Muscle layer of colon (tissue), 2 donors: ENCODE measurements at regions not wholly inside any gene's neighbourhood (a gene's known extent, or its start where the extent isn't known, plus 50 kb on each side); places are given as distances from the start of the nearest gene placed in this dataset.

Experiments
- H3K27ac ChIP-seq: one replicate; pipeline ENCODE4 v1.7.0; 2013; ENCODE audit warnings: low read depth, mild to moderate bottlenecking, low read length, moderate library complexity
- H3K27me3 ChIP-seq, 2 donors: one replicate each; pipeline ENCODE4 v1.7.0; 2013; ENCODE audit warnings: low read length in 2 of 2, mild to moderate bottlenecking in 2 of 2; ENCODE audit not compliant: insufficient read depth in 2 of 2, control insufficient read depth in 1 of 2
- H3K36me3 ChIP-seq: one replicate; pipeline ENCODE4 v1.7.0; 2013; ENCODE audit warnings: mild to moderate bottlenecking, low read length; ENCODE audit not compliant: insufficient read depth
- H3K4me1 ChIP-seq: one replicate; pipeline ENCODE4 v1.7.0; 2013; ENCODE audit warnings: mild to moderate bottlenecking, low read length; ENCODE audit not compliant: insufficient read depth
- H3K4me3 ChIP-seq, 2 donors: one replicate each; pipeline ENCODE4 v1.7.0; 2013; ENCODE audit warnings: low read length in 2 of 2, low read depth in 1 of 2, mild to moderate bottlenecking in 1 of 2, moderate library complexity in 1 of 2
- H3K9ac ChIP-seq: one replicate; pipeline ENCODE4 v1.7.0; 2013; ENCODE audit warnings: low read length
- H3K9me3 ChIP-seq: one replicate; pipeline ENCODE4 v1.7.0; 2013; ENCODE audit warnings: mild to moderate bottlenecking, low read length
- donor health status: abdominal sarcoma.
- donor health status: Adenocarcinoma of cecum.

GRCh38 chr3:87175732-87176131, 51.4 kb upstream of the CHMP2B start:
- H3K27ac ChIP-seq, result no peak overlapping the region
- H3K9ac ChIP-seq, result no peak overlapping the region
- H3K36me3 ChIP-seq, result no peaks in the 10 kb centered on the region

DNA sequence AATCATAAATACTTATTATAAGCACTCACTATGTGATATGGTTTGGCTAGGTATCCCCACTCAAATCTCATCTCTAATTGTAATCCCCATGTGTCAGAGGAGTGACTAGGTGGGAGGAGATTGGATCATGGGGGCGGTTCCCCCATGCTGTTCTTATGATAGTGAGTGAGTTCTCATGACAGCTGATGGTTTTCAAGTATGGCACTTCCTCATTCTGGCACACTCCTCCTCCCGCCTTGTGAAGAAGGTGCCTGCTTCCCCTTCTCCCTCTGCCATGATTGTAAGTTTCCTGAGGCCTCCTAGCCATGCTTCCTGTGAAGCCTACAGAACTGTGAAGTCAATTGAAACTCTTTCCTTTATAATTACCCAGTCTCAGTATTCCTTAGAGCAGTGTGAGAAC, 53.3 kb upstream of the CHMP2B start:
- no peak overlapping the region for H3K27ac ChIP-seq
- no peak overlapping the region for H3K4me3 ChIP-seq
- H3K4me1 ChIP-seq, result no peaks in the 10 kb centered on the region
- H3K9ac ChIP-seq, result no peak overlapping the region
- H3K36me3 ChIP-seq, result no peaks in the 10 kb centered on the region
- H3K27me3 ChIP-seq, result no peaks in the 10 kb centered on the region
- H3K9me3 ChIP-seq, result no peaks in the 10 kb centered on the region

More at GRCh38 chr3:87175732-87176131, 51.4 kb upstream of the CHMP2B start:
- H3K9me3 ChIP-seq, result no peaks in the 10 kb centered on the region
- no peak overlapping the region for H3K4me3 ChIP-seq
- H3K4me1 ChIP-seq, result no peaks in the 10 kb centered on the region
- no peaks in the 10 kb centered on the region for H3K27me3 ChIP-seq

GRCh38 chr3:87173071-87173470, 54.0 kb upstream of the CHMP2B start:
- Histone ChIP-seq H3K27me3 (no peaks in the 10 kb centered on the region), H3K9ac (no peak overlapping the region), H3K27ac (no peak overlapping the region), H3K4me3 (no peak overlapping the region), H3K9me3 (no peaks in the 10 kb centered on the region), H3K4me1 (no peaks in the 10 kb centered on the region), H3K36me3 (no peaks in the 10 kb centered on the region)

GRCh38 chr3:87167628-87168456, 59.3 kb upstream of the CHMP2B start:
- H3K9me3 ChIP-seq, result no peaks in the 10 kb centered on the region
- H3K27ac ChIP-seq, result no peak overlapping the region
- no peaks in the 10 kb centered on the region for H3K4me1 ChIP-seq
- H3K4me3 ChIP-seq, result peak overlapping the region in 1 of 2 donors; percentile 49
- no peaks in the 10 kb centered on the region for H3K27me3 ChIP-seq
- no peaks in the 10 kb centered on the region for H3K36me3 ChIP-seq
- no peak overlapping the region for H3K9ac ChIP-seq

DNA sequence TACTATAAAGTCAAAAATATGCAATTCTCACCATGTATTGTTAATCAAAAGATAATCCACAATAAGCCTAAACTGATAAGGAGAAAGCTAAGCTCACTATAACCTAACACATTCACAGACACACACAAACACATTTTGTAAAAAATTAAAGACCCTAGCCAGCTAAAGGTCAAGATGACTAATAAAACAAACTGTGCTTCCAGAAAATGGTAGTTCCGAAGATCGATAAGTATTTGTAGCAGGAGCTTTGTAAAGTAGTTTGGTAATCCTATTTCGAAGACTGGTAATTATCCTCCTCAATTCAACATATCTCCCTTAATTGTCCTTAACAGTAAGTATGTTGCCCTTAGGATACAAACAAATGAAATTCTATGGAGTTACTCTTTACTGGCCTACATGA, 62.9 kb upstream of the CHMP2B start:
- Histone ChIP-seq H3K27ac (no peak overlapping the region), H3K9me3 (no peaks in the 10 kb centered on the region), H3K4me1 (no peaks in the 10 kb centered on the region), H3K36me3 (no peaks in the 10 kb centered on the region), H3K27me3 (no peaks in the 10 kb centered on the region), H3K9ac (no peak overlapping the region), H3K4me3 (no peak overlapping the region)

- Histone ChIP-seq H3K9ac (no peak overlapping the region), H3K36me3 (no peaks in the 10 kb centered on the region), H3K4me3 (no peak overlapping the region), H3K27ac (no peak overlapping the region), H3K27me3 (no peaks in the 10 kb centered on the region), H3K9me3 (no peaks in the 10 kb centered on the region), H3K4me1 (no peaks in the 10 kb centered on the region)
Observed at GRCh38 chr3:87161851-87162250, 65.3 kb upstream of the CHMP2B start.

DNA sequence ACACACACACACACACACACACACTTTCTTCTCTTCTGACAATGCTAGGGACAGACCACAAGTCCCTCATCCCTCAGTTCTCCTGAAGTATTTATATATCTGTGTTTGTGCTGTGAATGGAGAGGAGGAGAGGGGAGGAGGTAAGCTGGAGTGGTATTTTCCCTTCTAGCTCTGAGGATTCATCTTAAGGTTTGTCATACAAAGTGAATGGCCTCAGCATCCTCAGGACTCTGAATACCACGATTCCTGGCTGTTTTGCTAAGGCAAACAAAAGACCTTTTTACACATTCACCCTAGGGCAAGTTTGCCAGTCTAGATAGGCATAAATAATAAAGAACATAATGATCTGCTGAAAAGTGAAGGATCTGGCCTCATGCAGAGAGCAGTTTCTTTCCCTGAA, 65.7 kb upstream of the CHMP2B start:
- H3K36me3 ChIP-seq, result no peaks in the 10 kb centered on the region
- no peaks in the 10 kb centered on the region for H3K9me3 ChIP-seq
- no peak overlapping the region for H3K27ac ChIP-seq
- H3K9ac ChIP-seq, result no peak overlapping the region
- H3K4me3 ChIP-seq, result no peak overlapping the region
- no peaks in the 10 kb centered on the region for H3K4me1 ChIP-seq
- no peaks in the 10 kb centered on the region for H3K27me3 ChIP-seq

DNA sequence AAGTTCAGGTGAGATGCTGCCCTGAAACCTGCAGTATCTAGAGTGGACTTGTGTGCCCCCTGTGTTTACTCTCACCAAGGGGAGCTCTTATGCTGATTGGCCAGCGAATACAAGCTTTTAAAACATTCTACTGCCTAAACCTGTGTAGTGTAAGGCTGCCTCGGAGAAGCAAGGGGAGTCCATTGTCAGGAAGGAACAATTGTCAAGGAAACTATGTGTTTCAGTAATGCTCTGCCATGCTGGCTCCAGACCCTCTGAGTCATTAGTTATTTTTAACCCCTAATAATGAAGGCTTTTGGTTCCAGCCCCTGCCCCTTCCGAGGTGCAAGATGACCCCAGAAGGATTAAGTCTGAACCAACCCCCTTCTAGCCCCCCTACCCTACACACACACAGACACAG, 66.1 kb upstream of the CHMP2B start:
- no peaks in the 10 kb centered on the region for H3K27me3 ChIP-seq
- no peak overlapping the region for H3K27ac ChIP-seq
- H3K9me3 ChIP-seq, result no peaks in the 10 kb centered on the region
- H3K4me1 ChIP-seq, result no peaks in the 10 kb centered on the region
- no peak overlapping the region for H3K9ac ChIP-seq
- H3K36me3 ChIP-seq, result no peaks in the 10 kb centered on the region
- H3K4me3 ChIP-seq, result no peak overlapping the region

DNA sequence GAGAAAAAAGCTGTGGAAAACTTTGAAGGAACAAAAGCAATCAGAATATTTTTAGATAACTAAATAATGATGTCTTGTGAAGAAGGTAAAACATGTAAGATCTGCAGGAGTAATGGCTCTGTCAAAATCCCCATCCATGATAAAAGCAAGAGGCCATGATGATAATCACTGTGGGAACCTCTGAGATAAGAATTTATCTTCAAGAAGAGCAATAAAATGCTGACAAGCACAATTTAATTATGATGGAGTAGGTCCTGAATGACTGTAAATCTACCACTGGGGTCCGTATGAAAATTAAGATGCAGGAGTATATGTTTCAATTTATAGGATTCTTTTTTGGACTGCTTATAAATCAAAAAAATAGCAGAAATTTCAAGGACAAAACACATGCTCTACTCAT, 68.3 kb upstream of the CHMP2B start:
- H3K27ac ChIP-seq, result no peak overlapping the region
- no peaks in the 10 kb centered on the region for H3K4me1 ChIP-seq
- H3K9ac ChIP-seq, result no peak overlapping the region
- no peaks in the 10 kb centered on the region for H3K9me3 ChIP-seq
- no peak overlapping the region for H3K4me3 ChIP-seq
- no peaks in the 10 kb centered on the region for H3K36me3 ChIP-seq
- no peaks in the 10 kb centered on the region for H3K27me3 ChIP-seq

DNA sequence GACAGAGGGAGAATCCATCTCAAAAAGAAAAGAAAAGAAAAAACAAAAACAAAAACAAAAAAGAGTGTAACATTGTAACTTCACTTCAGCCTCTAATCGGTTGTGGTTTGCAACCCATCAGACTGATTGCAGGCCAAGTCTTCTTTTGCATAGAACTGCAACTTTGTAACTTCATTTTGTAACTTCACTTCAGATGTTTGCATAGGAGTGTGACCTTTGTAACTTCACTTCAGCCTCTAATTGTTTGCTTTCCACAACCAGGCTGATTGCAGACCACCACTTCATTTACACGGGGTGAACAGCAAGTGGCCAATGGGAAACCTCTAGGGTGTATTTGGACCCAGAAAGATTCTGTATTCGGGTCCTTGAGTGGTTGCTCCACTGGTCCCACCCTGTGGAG, 79.1 kb upstream of the CHMP2B start:
- Histone ChIP-seq H3K9ac (no peak overlapping the region), H3K27ac (no peak overlapping the region), H3K27me3 (no peaks in the 10 kb centered on the region), H3K4me1 (no peaks in the 10 kb centered on the region), H3K36me3 (no peaks in the 10 kb centered on the region), H3K4me3 (no peak overlapping the region), H3K9me3 (no peaks in the 10 kb centered on the region)

DNA sequence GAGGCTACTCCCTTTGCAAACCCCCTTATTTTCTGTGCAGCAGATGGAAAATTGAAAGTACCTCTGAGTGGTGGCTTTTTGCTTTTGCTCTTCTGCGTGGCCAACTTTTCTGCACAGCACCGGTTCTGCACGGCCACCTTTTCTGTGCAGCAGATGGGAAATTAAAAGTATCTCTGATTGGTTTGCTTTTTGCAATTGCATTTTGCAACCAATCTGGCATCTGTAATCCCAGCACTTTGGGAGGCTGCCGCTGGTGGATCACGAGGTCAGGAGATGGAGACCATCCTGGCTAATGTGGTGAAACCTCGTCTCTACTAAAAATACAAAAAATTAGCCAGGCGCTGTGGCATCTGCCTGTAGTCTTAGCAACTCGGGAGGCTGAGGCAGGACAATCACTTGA, 79.5 kb upstream of the CHMP2B start:
- Histone ChIP-seq H3K9me3 (no peaks in the 10 kb centered on the region), H3K36me3 (no peaks in the 10 kb centered on the region), H3K4me1 (no peaks in the 10 kb centered on the region), H3K27me3 (no peaks in the 10 kb centered on the region), H3K27ac (no peak overlapping the region), H3K9ac (no peak overlapping the region), H3K4me3 (no peak overlapping the region)

DNA sequence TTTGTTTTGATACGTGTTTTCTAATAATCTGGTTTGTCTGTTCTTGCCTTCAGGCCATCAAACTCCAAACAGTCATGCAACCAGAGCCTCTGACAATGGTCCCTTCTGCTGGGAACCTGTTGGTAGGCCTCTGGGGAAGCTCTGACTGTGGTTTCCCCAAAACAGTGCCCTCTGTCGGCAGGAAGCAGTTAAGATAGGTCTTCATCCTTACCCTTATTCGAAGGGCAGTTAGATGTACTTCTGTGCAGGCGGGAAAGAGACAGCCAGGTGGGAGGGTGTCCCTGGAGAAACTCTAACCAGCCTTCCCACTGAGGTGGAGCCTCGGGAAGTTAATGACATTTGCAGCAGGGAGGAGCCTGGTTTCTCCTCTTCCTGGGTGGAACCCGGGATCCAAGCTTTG, 81.6 kb upstream of the CHMP2B start:
- Histone ChIP-seq H3K9ac (no peak overlapping the region), H3K4me3 (no peak overlapping the region), H3K36me3 (no peaks in the 10 kb centered on the region), H3K27ac (no peak overlapping the region), H3K9me3 (peaks cover 14% of the 10 kb centered on the region), H3K4me1 (no peaks in the 10 kb centered on the region), H3K27me3 (no peaks in the 10 kb centered on the region)
